Activated naive CD4-positive, alpha-beta T cell (primary cell): ENCODE measurements at regions not wholly inside any gene's neighbourhood (a gene's known extent, or its start where the extent isn't known, plus 50 kb on each side); places are given as distances from the start of the nearest gene placed in this dataset.

Experiments
- DNase-seq, 4 experiments: peaks; one replicate each; lab custom pipeline; 2025; lab: John Stamatoyannopoulos, UW

GRCh38 chr5:27619982-27620381 lies 581.6 kb upstream of the CDH9 start:
- DNase-seq = no peak

DNA sequence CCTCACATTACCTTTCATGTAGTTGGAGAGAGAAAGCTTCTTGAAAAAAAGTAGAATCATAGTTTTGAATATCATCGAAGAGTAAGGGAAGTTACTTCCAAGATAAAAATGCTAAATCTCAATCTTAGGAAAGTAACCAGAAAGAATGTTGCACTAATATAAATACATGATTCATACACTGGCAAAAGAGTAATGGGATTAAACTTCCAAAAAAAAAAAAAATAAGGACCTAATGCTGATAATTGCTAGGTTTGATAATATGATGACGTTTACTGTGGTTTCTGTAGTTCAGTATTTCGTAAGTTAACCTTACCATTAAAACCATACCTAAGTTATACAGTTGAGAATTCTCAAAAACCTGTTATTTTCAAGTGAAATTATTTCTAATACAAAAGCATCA lies 573.8 kb upstream of the CDH9 start:
- no peak for DNase-seq

DNA sequence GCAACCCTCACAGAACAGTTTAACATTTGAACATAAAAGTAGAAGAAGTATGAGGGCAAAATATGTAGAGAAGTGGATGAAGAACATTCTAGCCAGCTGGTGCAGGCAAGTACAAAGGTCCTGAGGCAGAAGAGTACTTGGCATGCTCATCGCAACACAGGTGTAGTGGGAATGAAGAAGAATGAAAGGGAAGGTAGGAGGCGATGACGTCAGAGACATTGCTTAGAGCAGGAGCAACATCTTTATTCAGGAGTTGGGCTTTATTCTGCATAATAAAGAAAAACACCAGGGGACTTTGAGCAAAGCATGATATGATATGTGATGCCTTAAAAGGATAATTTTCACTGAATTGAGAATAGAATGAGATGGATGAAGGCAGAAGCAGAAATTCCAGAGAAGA lies 570.6 kb upstream of the CDH9 start:
- no peak for DNase-seq

GRCh38 chr5:27598576-27598975 lies 560.2 kb upstream of the CDH9 start:
- no peak for DNase-seq

DNA sequence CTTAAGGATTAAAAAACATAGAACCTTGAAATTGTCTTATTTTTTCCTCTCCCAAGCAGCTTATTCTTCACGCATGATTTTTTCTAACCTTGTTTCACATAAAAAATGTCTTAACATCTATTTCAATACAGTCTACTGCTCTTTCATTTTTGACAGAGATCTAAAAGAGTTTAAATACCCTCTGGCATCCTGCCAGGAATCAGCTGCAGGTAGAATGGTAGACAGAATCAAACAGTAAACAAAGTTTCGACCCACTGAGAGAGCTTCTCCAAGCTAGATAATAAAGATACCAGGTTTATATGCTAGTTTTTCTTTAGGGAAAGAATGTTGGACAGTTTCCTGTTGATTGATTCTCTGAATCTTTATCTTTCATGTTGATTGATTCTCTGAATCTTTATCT lies 555.8 kb upstream of the CDH9 start:
- no peak for DNase-seq

GRCh38 chr5:27592231-27592630 lies 553.8 kb upstream of the CDH9 start:
- no peak for DNase-seq

DNA sequence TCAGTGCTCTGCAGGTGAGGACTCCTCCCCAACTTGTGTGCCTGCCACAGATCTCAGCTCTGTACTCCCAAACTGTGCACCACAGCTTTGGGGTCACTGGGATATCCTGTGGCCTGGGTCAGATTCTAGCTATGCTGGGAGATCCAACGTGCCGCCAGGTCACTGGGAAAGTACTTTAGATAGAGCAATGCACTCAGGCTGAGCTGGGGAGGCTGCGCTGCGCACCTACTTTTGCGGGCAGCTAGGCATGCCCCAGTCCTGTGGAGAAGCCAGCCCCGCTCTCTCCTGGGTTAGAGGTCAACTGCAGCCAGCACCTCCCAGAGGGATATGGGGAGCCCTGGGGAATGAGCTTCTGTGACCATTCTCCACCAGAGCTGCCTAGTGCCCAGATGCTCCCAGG lies 552.1 kb upstream of the CDH9 start:
- no peak for DNase-seq

GRCh38 chr5:27578279-27578678 lies 539.9 kb upstream of the CDH9 start:
- DNase-seq = no peak

- DNase-seq = no peak
Measured at GRCh38 chr5:27571681-27572080, 533.3 kb upstream of the CDH9 start.

- no peak for DNase-seq
Measured at GRCh38 chr5:27568811-27569210, 530.4 kb upstream of the CDH9 start.

DNA sequence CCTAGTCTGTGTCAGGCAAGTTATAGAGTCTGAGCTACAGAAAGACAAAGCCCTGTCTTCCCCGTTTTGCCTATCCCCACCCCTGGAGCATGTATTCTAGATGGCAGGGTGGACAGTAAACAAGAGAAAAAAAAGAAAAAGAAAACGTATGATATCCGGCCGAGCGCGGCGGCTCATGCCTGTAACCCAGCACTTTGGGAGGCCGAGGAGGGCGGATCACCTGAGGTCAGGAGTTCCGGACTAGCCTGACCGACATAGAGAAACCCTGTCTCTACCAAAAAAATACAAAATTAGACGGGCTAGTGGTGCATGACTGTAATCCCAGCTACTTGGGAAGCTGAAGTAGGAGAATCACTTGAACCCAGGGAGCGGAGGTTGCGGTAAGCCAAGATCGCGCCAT lies 523.0 kb upstream of the CDH9 start:
- no peak for DNase-seq

GRCh38 chr5:27548484-27548883 lies 510.1 kb upstream of the CDH9 start:
- DNase-seq = no peak

- DNase-seq = no peak
Measured at GRCh38 chr5:27535031-27535557, 496.7 kb upstream of the CDH9 start.

GRCh38 chr5:27532305-27532704 lies 493.9 kb upstream of the CDH9 start:
- no peak for DNase-seq

DNA sequence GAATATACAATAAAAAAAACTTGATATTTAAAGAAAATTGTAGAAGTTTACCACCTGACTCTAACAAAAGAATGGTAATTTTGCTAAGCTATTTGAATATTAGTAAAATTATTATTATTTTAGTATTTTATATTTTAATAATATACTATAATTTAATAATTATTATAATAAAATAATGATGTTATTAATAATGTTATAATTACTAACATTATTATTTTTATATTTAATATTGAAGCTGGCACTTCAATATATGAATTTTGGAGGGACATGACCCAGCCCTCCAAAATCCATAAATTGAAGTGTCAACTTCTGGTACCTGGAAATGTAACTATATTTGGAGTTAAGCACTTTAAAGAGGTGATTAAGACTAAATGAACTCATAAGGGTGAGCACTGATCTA lies 486.1 kb upstream of the CDH9 start:
- DNase-seq = no peak

GRCh38 chr5:27523629-27524028 lies 485.2 kb upstream of the CDH9 start:
- DNase-seq = no peak

DNA sequence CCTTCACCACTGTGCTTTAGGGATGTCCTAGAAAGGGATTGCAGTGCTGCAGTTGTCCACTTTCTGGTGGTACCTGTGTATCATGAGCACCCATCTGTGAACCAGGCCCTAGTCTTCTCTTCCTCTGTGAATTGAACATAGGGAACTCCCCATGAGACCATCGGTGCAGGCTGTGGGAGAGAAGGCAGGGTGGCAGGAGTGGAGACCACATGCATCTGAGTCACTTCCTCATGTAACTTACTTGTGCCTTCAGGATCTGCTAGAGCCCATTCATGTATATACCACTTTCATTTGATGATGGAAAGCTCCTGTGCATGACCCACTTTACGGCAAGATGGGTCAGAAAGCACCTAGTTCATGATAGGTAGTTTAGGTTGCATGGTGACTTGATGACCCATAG lies 478.1 kb upstream of the CDH9 start:
- no peak for DNase-seq

- no peak for DNase-seq
Measured at GRCh38 chr5:27511061-27511460, 472.7 kb upstream of the CDH9 start.

GRCh38 chr5:27503813-27504212 lies 465.4 kb upstream of the CDH9 start:
- DNase-seq = no peak

GRCh38 chr5:27502236-27502635 lies 463.9 kb upstream of the CDH9 start:
- no peak for DNase-seq

GRCh38 chr5:27497491-27497890 lies 459.1 kb upstream of the CDH9 start:
- no peak for DNase-seq

DNA sequence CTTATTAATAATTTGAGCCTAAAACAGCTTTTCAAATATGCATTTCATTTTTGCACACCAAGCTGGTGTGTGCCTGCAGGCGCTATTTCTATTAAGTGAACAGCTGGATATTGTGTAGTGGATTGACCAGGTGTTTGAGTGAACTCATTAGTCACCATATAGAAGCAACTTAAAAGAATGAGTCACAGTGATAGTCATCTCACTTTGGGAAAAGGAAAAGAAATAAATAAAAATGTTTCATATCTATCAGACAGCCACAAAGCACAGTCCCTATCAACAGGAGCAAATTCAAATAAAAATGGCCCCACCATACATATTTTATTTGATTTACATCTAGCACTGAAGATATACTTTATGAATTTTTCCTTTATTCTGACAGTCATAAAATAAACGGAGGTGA lies 456.5 kb upstream of the CDH9 start:
- DNase-seq = no peak

- no peak for DNase-seq
Measured at GRCh38 chr5:27491746-27492439, 453.5 kb upstream of the CDH9 start.

GRCh38 chr5:27491047-27491446 lies 452.7 kb upstream of the CDH9 start:
- no peak for DNase-seq
